ENCODE measurements at regions not wholly inside any gene's neighbourhood (a gene's known extent, or its start where the extent isn't known, plus 50 kb on each side); places are given as distances from the start of the nearest gene placed in this dataset.

GRCh38 chr6:104301951-104302350, 557.8 kb downstream of the HACE1 start:
- no peak for DNase-seq

- DNase-seq = no peak
Measured at GRCh38 chr6:104286641-104287040, 573.1 kb downstream of the HACE1 start.

GRCh38 chr6:104284872-104285271, 574.8 kb downstream of the HACE1 start:
- DNase-seq = no peak

- DNase-seq = no peak
Measured at GRCh38 chr6:104282581-104282980, 577.1 kb downstream of the HACE1 start.

- DNase-seq = peak; percentile 1
Measured at GRCh38 chr6:104281370-104281769, 578.3 kb downstream of the HACE1 start.

GRCh38 chr6:104268389-104268788, 591.3 kb downstream of the HACE1 start:
- no peak for DNase-seq

GRCh38 chr6:104266922-104267321, 592.8 kb downstream of the HACE1 start:
- no peak for DNase-seq

GRCh38 chr6:104256646-104257045, 603.1 kb downstream of the HACE1 start:
- no peak for DNase-seq

GRCh38 chr6:104253236-104253635, 606.5 kb downstream of the HACE1 start:
- no peak for DNase-seq

- no peak for DNase-seq
Measured at GRCh38 chr6:104252276-104252675, 607.4 kb downstream of the HACE1 start.

GRCh38 chr6:104251651-104252050, 608.1 kb downstream of the HACE1 start:
- DNase-seq = no peak

GRCh38 chr6:104240865-104241264, 618.9 kb downstream of the HACE1 start:
- no peak for DNase-seq

- DNase-seq = no peak
Measured at GRCh38 chr6:104239971-104240370, 619.7 kb downstream of the HACE1 start.

- DNase-seq = no peak
Measured at GRCh38 chr6:104229057-104229456, 630.7 kb downstream of the HACE1 start.

GRCh38 chr6:104227508-104227907, 632.2 kb downstream of the HACE1 start:
- no peak for DNase-seq

GRCh38 chr6:104226790-104227446, 632.8 kb downstream of the HACE1 start:
- no peak for DNase-seq

GRCh38 chr6:104218116-104218515, 641.6 kb downstream of the HACE1 start:
- no peak for DNase-seq

- DNase-seq = no peak
Measured at GRCh38 chr6:104214901-104215300, 644.8 kb downstream of the HACE1 start.

- no peak for DNase-seq
Measured at GRCh38 chr6:104212977-104213668, 646.6 kb downstream of the HACE1 start.

- no peak for DNase-seq
Measured at GRCh38 chr6:104207635-104208034, 652.1 kb downstream of the HACE1 start.

- DNase-seq = no peak
Measured at GRCh38 chr6:104201557-104201956, 658.2 kb downstream of the HACE1 start.

- no peak for DNase-seq
Measured at GRCh38 chr6:104187616-104188015, 672.1 kb downstream of the HACE1 start.

GRCh38 chr6:104186831-104187230, 672.9 kb downstream of the HACE1 start:
- DNase-seq = no peak

- no peak for DNase-seq
Measured at GRCh38 chr6:104183816-104184435, 675.8 kb downstream of the HACE1 start.

Measured in hematopoietic multipotent progenitor cell treated with erythropoietin and hydrocortisone succinate and interleukin-3 and kit ligand, for 6 days (in vitro differentiated cells).